ENCODE measurements at regions not wholly inside any gene's neighbourhood (a gene's known extent, or its start where the extent isn't known, plus 50 kb on each side); places are given as distances from the start of the nearest gene placed in this dataset.

DNA sequence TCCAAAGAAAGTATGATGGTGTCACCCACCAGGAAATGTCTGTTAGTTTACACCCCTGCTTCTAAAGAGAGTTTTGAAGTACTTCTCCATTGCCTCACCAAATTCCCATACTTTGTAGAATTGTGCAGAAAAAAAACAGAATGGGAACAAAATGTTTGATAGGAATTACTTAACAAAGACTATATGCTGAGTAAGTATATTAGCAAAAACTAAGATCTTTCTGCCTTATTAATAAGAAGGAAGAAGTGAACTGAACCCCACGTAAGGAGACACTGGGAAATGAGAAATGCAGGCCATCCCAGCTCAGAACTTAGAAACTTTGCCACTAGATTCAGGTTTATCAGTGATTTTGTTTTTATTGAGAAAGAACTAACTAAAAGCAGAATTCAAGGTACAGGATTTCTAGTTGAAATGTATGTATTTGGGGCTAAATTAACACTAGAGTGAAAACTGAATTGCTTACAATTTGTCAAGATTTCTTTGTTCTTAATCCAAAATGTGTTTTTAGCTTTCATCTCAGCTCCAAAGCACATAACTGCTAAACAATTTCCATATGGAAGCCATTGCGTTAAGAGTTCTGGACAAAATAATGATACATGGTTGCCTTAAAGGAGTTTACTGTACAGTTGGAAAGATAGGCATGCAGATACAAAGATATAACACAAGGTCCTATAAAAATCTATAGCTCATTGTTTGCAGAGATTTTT, 102.7 kb upstream of the BMP5 start:
- H3K27me3 ChIP-seq (replicated peaks in 2 of 5; ENCODE audit: control insufficient read depth in 4 of 5, insufficient read depth in 5 of 5, low read length in 4 of 5): no peaks in the 10 kb centered on the region
- no peak for DNase-seq
- no peak overlapping the region for H3K27ac ChIP-seq (ENCODE audit: insufficient read depth in 1 of 2, low read depth in 1 of 2, low read length in 2 of 2, poor library complexity in 1 of 2, severe bottlenecking in 2 of 2)
- H3K36me3 ChIP-seq (ENCODE audit: control insufficient read depth in 4 of 4, insufficient read depth in 4 of 4, low read length in 3 of 4): no peaks in the 10 kb centered on the region
- WGBS (ENCODE audit: insufficient coverage): no CpG with 5 or more reads among the region's 2 CpGs
- no peaks in the 10 kb centered on the region for H3K9me3 ChIP-seq (ENCODE audit: control extremely low read depth in 1 of 5, control insufficient read depth in 4 of 5, insufficient read depth in 2 of 5, low read depth in 1 of 5, low read length in 4 of 5)
- H3K4me3 ChIP-seq (ENCODE audit: control insufficient read depth in 1 of 7, extremely low read depth in 1 of 7, insufficient read depth in 4 of 7, low read depth in 2 of 7, low read length in 6 of 7): no peak overlapping the region
- ChIA-PET POLR2A (no interaction called here), CTCF (interaction anchor here (1.0 to 5.1 kb wide), 4 partner anchors 73 to 321 kb away, joined by 3 to 46 read pairs (median 5); no protein-coding TSS in a partner anchor)
- H3K4me1 ChIP-seq (ENCODE audit: control extremely low read depth in 1 of 4, control insufficient read depth in 4 of 4, insufficient read depth in 4 of 4, low read length in 3 of 4): peaks cover 0 to 4% (median 2%) of the 10 kb centered on the region in 4 experiments

DNA sequence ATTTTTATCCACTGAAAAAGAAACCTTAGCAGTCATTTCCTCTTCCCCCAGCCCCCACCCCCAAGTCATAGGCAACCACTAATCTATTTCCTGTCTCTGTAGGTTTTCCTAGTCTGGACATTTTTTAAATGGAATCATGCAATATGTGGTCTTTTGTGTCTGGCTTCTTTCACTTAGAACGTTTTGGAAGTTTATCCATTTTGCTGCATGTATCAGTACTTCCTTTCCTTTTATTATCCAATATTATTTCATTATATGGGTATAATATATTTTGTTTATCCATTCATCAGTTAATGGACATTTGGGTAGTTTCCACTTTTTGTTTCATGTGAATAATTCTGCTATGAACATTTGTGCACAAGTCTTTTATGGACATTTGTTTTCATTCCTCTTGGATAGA, 99.3 kb upstream of the BMP5 start:
- H3K36me3 ChIP-seq (ENCODE audit: control insufficient read depth in 4 of 4, insufficient read depth in 4 of 4, low read length in 3 of 4): no peaks in the 10 kb centered on the region
- no peaks in the 10 kb centered on the region for H3K27me3 ChIP-seq (replicated peaks in 2 of 5; ENCODE audit: control insufficient read depth in 4 of 5, insufficient read depth in 5 of 5, low read length in 4 of 5)
- H3K4me3 ChIP-seq (ENCODE audit: control insufficient read depth in 1 of 7, extremely low read depth in 1 of 7, insufficient read depth in 4 of 7, low read depth in 2 of 7, low read length in 6 of 7): no peak overlapping the region
- no peak overlapping the region for H3K27ac ChIP-seq (ENCODE audit: insufficient read depth in 1 of 2, low read depth in 1 of 2, low read length in 2 of 2, poor library complexity in 1 of 2, severe bottlenecking in 2 of 2)
- whole genome bisulfite sequencing (ENCODE audit: insufficient coverage): no CpG with 5 or more reads among the region's 1 CpG
- ChIA-PET CTCF (no interaction called here), POLR2A (no interaction called here)
- peaks cover 0 to 4% (median 2%) of the 10 kb centered on the region in 4 experiments for H3K4me1 ChIP-seq (ENCODE audit: control extremely low read depth in 1 of 4, control insufficient read depth in 4 of 4, insufficient read depth in 4 of 4, low read length in 3 of 4)
- peak in 1 of 3 donors; percentile 10 for DNase-seq
- H3K9me3 ChIP-seq (ENCODE audit: control extremely low read depth in 1 of 5, control insufficient read depth in 4 of 5, insufficient read depth in 2 of 5, low read depth in 1 of 5, low read length in 4 of 5): no peaks in the 10 kb centered on the region

DNA sequence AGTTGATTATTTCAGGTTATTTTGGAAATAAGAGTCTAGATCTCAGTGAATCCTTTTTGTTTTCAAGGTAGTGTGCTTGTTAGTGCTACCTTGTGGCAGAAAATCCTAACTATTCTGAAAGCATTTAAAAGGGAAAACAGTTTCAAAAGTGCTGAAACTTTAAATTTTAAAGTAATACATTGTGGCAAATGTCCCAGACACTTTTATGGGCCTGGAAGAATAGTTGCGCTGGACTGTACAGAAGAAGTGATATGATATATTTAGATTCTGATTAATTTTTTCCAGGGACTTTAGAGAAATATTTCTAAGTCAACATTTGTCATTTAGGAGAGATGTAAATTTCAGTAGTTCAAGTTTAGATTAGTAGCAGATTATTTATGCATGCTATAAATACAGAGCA, 96.7 kb upstream of the BMP5 start:
- no peak for DNase-seq
- Histone ChIP-seq H3K4me3 (ENCODE audit: control insufficient read depth in 1 of 7, extremely low read depth in 1 of 7, insufficient read depth in 4 of 7, low read depth in 2 of 7, low read length in 6 of 7) (no peak overlapping the region), H3K9me3 (ENCODE audit: control extremely low read depth in 1 of 5, control insufficient read depth in 4 of 5, insufficient read depth in 2 of 5, low read depth in 1 of 5, low read length in 4 of 5) (no peaks in the 10 kb centered on the region), H3K27me3 (replicated peaks in 2 of 5; ENCODE audit: control insufficient read depth in 4 of 5, insufficient read depth in 5 of 5, low read length in 4 of 5) (no peaks in the 10 kb centered on the region), H3K27ac (ENCODE audit: insufficient read depth in 1 of 2, low read depth in 1 of 2, low read length in 2 of 2, poor library complexity in 1 of 2, severe bottlenecking in 2 of 2) (no peak overlapping the region), H3K36me3 (ENCODE audit: control insufficient read depth in 4 of 4, insufficient read depth in 4 of 4, low read length in 3 of 4) (no peaks in the 10 kb centered on the region), H3K4me1 (ENCODE audit: control extremely low read depth in 1 of 4, control insufficient read depth in 4 of 4, insufficient read depth in 4 of 4, low read length in 3 of 4) (peaks cover 0 to 4% (median 2%) of the 10 kb centered on the region in 4 experiments)
- CTCF ChIA-PET: no interaction called here
- POLR2A ChIA-PET: interaction anchor here (0.7 kb wide), 1 partner anchor 259 kb away, joined by 3 read pairs; no protein-coding TSS in a partner anchor
- 100% methylated on average over 1 of the region's 1 CpG for WGBS (ENCODE audit: insufficient coverage)

DNA sequence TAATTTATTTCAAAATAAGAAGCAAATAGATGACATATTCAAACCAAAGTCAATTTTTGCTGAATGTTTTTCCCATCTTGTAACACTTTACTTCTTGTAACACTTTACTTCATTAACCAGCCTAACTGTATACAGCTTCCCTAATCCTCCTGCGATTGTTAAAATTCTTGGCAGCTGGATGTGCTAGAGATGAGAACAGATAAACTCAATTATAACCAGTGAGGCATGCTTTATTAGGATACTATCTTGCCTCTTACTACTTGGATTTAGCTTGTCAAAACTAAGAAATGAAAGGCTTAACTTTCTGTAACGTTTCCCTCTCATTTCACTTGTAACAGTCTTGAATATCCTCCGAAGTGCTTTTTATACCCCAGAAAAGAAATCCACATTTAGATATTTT, 94.1 kb upstream of the BMP5 start:
- POLR2A ChIA-PET: no interaction called here

DNA sequence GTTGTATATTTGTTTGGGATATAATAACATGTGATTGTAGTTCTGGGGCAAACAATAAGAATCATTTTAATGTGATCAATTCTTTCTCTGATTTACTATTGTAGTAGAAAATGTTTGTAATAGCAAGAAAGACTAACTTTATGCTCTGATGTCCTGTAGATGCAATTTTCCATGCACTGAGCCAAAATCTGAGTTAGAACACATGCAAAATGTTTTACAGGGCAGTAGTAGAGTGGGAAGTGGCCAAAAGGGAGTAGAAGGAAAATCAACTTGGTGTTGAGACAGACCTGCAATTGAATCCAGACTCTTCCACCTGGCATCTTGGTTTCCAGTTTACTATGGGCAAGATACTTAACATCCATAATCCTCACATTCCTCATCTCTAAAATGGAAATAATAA, 93.5 kb upstream of the BMP5 start:
- POLR2A ChIA-PET: no interaction called here
- Histone ChIP-seq H3K36me3 (ENCODE audit: control insufficient read depth in 4 of 4, insufficient read depth in 4 of 4, low read length in 3 of 4) (no peaks in the 10 kb centered on the region), H3K9me3 (ENCODE audit: control extremely low read depth in 1 of 5, control insufficient read depth in 4 of 5, insufficient read depth in 2 of 5, low read depth in 1 of 5, low read length in 4 of 5) (no peaks in the 10 kb centered on the region), H3K4me1 (ENCODE audit: control extremely low read depth in 1 of 4, control insufficient read depth in 4 of 4, insufficient read depth in 4 of 4, low read length in 3 of 4) (no peaks in the 10 kb centered on the region), H3K27me3 (replicated peaks in 2 of 5; ENCODE audit: control insufficient read depth in 4 of 5, insufficient read depth in 5 of 5, low read length in 4 of 5) (no peaks in the 10 kb centered on the region), H3K4me3 (ENCODE audit: control insufficient read depth in 1 of 7, extremely low read depth in 1 of 7, insufficient read depth in 4 of 7, low read depth in 2 of 7, low read length in 6 of 7) (no peak overlapping the region), H3K27ac (ENCODE audit: insufficient read depth in 1 of 2, low read depth in 1 of 2, low read length in 2 of 2, poor library complexity in 1 of 2, severe bottlenecking in 2 of 2) (no peak overlapping the region)
- CTCF ChIA-PET: no interaction called here
- DNase-seq: no peak

More for the DNA sequence above, 94.1 kb upstream of the BMP5 start:
- no peak for DNase-seq
- Histone ChIP-seq H3K9me3 (ENCODE audit: control extremely low read depth in 1 of 5, control insufficient read depth in 4 of 5, insufficient read depth in 2 of 5, low read depth in 1 of 5, low read length in 4 of 5) (no peaks in the 10 kb centered on the region), H3K4me3 (ENCODE audit: control insufficient read depth in 1 of 7, extremely low read depth in 1 of 7, insufficient read depth in 4 of 7, low read depth in 2 of 7, low read length in 6 of 7) (no peak overlapping the region), H3K27ac (ENCODE audit: insufficient read depth in 1 of 2, low read depth in 1 of 2, low read length in 2 of 2, poor library complexity in 1 of 2, severe bottlenecking in 2 of 2) (no peak overlapping the region), H3K4me1 (ENCODE audit: control extremely low read depth in 1 of 4, control insufficient read depth in 4 of 4, insufficient read depth in 4 of 4, low read length in 3 of 4) (peaks cover 0 to 2% (median under 1%) of the 10 kb centered on the region in 4 experiments), H3K36me3 (ENCODE audit: control insufficient read depth in 4 of 4, insufficient read depth in 4 of 4, low read length in 3 of 4) (no peaks in the 10 kb centered on the region), H3K27me3 (replicated peaks in 2 of 5; ENCODE audit: control insufficient read depth in 4 of 5, insufficient read depth in 5 of 5, low read length in 4 of 5) (no peaks in the 10 kb centered on the region)
- no CpG with 5 or more reads among the region's 3 CpGs for WGBS (ENCODE audit: insufficient coverage)
- CTCF ChIA-PET: no interaction called here

DNA sequence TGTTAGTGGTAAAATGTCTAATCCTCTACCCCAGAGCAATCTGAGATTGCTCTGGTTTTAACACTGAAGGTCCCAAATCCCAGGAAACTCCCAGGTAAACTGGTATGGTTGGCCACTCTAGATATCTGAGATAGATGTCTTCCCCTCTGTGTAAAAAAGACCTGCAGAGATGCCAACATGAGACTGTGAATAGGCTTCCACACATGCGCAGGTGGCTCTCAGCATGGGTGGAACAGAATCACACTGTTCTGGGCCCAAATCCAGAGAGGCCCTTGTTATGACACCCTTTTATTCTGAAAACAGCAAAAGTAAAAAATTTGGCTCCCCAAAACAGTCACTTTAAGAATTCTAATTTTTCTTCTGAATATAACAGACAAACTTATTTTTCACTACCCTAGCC, 88.7 kb upstream of the BMP5 start:
- Histone ChIP-seq H3K36me3 (ENCODE audit: control insufficient read depth in 4 of 4, insufficient read depth in 4 of 4, low read length in 3 of 4) (no peaks in the 10 kb centered on the region), H3K4me1 (ENCODE audit: control extremely low read depth in 1 of 4, control insufficient read depth in 4 of 4, insufficient read depth in 4 of 4, low read length in 3 of 4) (no peaks in the 10 kb centered on the region), H3K4me3 (ENCODE audit: control insufficient read depth in 1 of 7, extremely low read depth in 1 of 7, insufficient read depth in 4 of 7, low read depth in 2 of 7, low read length in 6 of 7) (no peak overlapping the region), H3K27me3 (replicated peaks in 2 of 5; ENCODE audit: control insufficient read depth in 4 of 5, insufficient read depth in 5 of 5, low read length in 4 of 5) (no peaks in the 10 kb centered on the region), H3K27ac (ENCODE audit: insufficient read depth in 1 of 2, low read depth in 1 of 2, low read length in 2 of 2, poor library complexity in 1 of 2, severe bottlenecking in 2 of 2) (no peak overlapping the region), H3K9me3 (ENCODE audit: control extremely low read depth in 1 of 5, control insufficient read depth in 4 of 5, insufficient read depth in 2 of 5, low read depth in 1 of 5, low read length in 4 of 5) (no peaks in the 10 kb centered on the region)
- DNase-seq: no peak
- no CpG with 5 or more reads among the region's 1 CpG for WGBS (ENCODE audit: insufficient coverage)
- ChIA-PET CTCF (interaction anchor here (1.1 kb wide), 1 partner anchor 12 kb away, joined by 3 read pairs; no protein-coding TSS in a partner anchor), POLR2A (no interaction called here)

DNA sequence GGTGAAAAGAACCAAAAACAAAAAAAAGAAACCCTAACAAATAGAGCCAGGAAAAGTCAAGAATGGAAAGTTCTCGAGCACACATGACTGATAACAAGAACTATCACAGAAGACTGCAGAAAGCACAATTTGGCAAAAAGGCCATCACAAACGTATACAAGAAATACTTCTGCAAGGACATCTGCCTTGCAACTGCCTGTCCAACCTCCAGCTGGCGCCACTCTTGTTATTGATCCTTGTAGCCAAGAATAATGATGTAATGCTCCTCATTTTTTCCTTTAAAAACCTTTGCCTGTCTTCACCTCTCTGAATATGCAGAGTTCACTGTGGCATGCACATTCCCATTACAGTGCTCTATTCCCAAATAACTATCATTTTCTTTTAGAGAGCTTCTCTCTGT, 87.9 kb upstream of the BMP5 start:
- Histone ChIP-seq H3K9me3 (ENCODE audit: control extremely low read depth in 1 of 5, control insufficient read depth in 4 of 5, insufficient read depth in 2 of 5, low read depth in 1 of 5, low read length in 4 of 5) (no peaks in the 10 kb centered on the region), H3K27me3 (replicated peaks in 2 of 5; ENCODE audit: control insufficient read depth in 4 of 5, insufficient read depth in 5 of 5, low read length in 4 of 5) (no peaks in the 10 kb centered on the region), H3K36me3 (ENCODE audit: control insufficient read depth in 4 of 4, insufficient read depth in 4 of 4, low read length in 3 of 4) (no peaks in the 10 kb centered on the region), H3K27ac (ENCODE audit: insufficient read depth in 1 of 2, low read depth in 1 of 2, low read length in 2 of 2, poor library complexity in 1 of 2, severe bottlenecking in 2 of 2) (no peak overlapping the region), H3K4me3 (ENCODE audit: control insufficient read depth in 1 of 7, extremely low read depth in 1 of 7, insufficient read depth in 4 of 7, low read depth in 2 of 7, low read length in 6 of 7) (no peak overlapping the region), H3K4me1 (ENCODE audit: control extremely low read depth in 1 of 4, control insufficient read depth in 4 of 4, insufficient read depth in 4 of 4, low read length in 3 of 4) (no peaks in the 10 kb centered on the region)
- no peak for DNase-seq
- ChIA-PET POLR2A (no interaction called here), CTCF (interaction anchor here (1.1 to 1.2 kb wide), 2 partner anchors 12 to 91 kb away, joined by 3 read pairs; no protein-coding TSS in a partner anchor)
- 90% methylated on average over 2 of the region's 3 CpGs for WGBS (ENCODE audit: insufficient coverage)

Data from common myeloid progenitor, CD34-positive (primary cell).